ENCODE measurements at regions not wholly inside any gene's neighbourhood (a gene's known extent, or its start where the extent isn't known, plus 50 kb on each side); places are given as distances from the start of the nearest gene placed in this dataset.

DNA sequence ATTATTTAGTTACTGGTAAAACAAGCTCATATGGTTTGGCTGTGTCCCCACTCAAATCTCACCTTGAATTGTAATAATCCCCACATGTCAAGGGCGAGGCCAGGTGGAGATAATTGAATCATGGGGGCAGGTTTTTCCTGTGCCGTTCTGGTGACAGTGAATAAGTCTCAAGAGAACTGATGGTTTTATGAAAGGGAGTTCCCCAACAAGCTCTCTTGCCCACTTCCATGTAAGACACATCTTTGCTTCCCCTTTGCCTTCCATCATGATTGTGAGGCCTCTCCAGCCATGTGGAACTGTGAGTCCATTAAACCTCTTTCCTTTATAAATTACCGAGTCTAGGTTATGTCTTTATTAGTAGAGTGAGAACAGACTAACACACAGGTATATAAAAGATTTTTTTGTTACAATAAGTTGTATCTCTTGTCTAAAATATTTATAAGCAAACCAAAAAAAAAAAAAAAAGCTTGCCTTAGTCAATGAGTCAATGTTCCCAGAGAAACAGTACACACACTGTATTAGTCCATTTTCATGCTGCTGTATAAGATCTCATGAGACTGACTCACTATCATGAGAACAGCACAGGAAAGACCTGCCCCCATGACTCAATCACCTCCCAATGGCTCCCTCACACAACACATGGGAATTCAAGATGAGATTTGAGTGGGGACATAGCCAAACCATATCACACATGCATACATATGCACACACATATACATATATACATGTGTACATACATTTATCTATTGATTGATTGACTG lies 138.3 kb downstream of the BASP1 start:
- TF ChIP-seq EP300 (IDR thresholded peaks at IDR 0.05; ENCODE audit: borderline replicate concordance) (no peak), YY1 (IDR thresholded peaks at IDR 0.05; ENCODE audit: low read depth) (no peak), TAF1 (IDR thresholded peaks at IDR 0.05; ENCODE audit: low read depth) (no peak), NFIC (IDR thresholded peaks at IDR 0.05) (no peak), TCF12 (IDR thresholded peaks at IDR 0.05; ENCODE audit: low read depth) (no peak), CEBPB (IDR thresholded peaks at IDR 0.05) (no peak), FOXM1 (IDR thresholded peaks at IDR 0.05; ENCODE audit: borderline replicate concordance, low read depth) (no peak), RAD21 (IDR thresholded peaks at IDR 0.05; ENCODE audit: low read depth) (no peak), CREB1 (IDR thresholded peaks at IDR 0.05; ENCODE audit: low read depth) (no peak), EGR1 (IDR thresholded peaks at IDR 0.05) (no peak)
- TF ChIP-seq, protein P1, sequence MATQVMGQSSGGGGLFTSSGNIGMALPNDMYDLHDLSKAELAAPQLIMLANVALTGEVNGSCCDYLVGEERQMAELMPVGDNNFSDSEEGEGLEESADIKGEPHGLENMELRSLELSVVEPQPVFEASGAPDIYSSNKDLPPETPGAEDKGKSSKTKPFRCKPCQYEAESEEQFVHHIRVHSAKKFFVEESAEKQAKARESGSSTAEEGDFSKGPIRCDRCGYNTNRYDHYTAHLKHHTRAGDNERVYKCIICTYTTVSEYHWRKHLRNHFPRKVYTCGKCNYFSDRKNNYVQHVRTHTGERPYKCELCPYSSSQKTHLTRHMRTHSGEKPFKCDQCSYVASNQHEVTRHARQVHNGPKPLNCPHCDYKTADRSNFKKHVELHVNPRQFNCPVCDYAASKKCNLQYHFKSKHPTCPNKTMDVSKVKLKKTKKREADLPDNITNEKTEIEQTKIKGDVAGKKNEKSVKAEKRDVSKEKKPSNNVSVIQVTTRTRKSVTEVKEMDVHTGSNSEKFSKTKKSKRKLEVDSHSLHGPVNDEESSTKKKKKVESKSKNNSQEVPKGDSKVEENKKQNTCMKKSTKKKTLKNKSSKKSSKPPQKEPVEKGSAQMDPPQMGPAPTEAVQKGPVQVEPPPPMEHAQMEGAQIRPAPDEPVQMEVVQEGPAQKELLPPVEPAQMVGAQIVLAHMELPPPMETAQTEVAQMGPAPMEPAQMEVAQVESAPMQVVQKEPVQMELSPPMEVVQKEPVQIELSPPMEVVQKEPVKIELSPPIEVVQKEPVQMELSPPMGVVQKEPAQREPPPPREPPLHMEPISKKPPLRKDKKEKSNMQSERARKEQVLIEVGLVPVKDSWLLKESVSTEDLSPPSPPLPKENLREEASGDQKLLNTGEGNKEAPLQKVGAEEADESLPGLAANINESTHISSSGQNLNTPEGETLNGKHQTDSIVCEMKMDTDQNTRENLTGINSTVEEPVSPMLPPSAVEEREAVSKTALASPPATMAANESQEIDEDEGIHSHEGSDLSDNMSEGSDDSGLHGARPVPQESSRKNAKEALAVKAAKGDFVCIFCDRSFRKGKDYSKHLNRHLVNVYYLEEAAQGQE (IDR thresholded peaks at IDR 0.05; ENCODE audit: low read depth) = no peak
- TF ChIP-seq, protein P2, sequence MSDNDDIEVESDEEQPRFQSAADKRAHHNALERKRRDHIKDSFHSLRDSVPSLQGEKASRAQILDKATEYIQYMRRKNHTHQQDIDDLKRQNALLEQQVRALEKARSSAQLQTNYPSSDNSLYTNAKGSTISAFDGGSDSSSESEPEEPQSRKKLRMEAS (IDR thresholded peaks at IDR 0.05) = no peak
- TF ChIP-seq, protein P3, sequence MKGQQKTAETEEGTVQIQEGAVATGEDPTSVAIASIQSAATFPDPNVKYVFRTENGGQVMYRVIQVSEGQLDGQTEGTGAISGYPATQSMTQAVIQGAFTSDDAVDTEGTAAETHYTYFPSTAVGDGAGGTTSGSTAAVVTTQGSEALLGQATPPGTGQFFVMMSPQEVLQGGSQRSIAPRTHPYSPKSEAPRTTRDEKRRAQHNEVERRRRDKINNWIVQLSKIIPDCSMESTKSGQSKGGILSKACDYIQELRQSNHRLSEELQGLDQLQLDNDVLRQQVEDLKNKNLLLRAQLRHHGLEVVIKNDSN (IDR thresholded peaks at IDR 0.05) = no peak

Data from Ishikawa (cell line).